ENCODE measurements at regions not wholly inside any gene's neighbourhood (a gene's known extent, or its start where the extent isn't known, plus 50 kb on each side); places are given as distances from the start of the nearest gene placed in this dataset.

DNA sequence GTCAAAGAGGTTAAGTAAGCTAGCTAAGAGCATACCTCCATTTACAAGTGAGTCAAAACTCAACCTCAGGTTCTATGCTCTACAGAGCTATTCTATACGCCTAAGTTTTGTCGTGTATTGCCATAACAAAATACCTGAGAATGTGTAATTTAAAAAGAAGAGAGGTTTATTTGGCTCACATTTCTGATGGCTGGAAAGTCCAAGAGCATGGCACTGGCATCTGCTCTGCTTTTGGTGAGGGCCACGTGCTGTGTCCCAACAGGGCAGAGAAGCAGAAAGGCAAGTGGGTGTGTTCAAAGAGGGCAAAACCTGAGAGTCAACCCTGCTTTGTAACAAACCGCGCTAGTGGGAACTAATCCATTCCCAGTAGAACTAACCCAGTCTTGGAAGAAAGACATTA is 60.9 kb upstream of the POU2F1 start:
- no peak overlapping the region for H3K4me3 Mint-ChIP-seq (ENCODE audit: unreplicated experiment)

DNA sequence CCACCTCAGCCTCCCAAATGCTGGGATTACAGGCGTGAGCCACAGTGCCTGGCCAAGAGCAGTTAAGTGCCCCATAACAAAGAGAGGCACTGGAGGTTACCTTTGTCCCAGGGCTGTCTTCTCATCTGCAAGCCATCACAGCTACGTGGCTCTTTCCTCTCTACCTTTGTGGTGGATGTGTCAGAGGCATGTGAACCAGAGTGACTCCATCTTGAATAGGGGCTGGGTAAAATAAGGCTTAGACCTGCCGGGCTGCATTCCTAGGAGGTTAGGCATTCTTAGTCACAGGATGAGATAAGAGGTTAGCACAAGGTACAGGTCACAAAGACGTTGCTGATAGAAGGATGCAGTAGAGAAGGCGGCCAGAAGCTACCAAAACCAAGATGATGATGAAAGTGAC is 59.4 kb upstream of the POU2F1 start:
- no peak for DNase-seq (ENCODE audit: extremely low spot score, unreplicated experiment)
- TF ChIP-seq, protein P1, sequence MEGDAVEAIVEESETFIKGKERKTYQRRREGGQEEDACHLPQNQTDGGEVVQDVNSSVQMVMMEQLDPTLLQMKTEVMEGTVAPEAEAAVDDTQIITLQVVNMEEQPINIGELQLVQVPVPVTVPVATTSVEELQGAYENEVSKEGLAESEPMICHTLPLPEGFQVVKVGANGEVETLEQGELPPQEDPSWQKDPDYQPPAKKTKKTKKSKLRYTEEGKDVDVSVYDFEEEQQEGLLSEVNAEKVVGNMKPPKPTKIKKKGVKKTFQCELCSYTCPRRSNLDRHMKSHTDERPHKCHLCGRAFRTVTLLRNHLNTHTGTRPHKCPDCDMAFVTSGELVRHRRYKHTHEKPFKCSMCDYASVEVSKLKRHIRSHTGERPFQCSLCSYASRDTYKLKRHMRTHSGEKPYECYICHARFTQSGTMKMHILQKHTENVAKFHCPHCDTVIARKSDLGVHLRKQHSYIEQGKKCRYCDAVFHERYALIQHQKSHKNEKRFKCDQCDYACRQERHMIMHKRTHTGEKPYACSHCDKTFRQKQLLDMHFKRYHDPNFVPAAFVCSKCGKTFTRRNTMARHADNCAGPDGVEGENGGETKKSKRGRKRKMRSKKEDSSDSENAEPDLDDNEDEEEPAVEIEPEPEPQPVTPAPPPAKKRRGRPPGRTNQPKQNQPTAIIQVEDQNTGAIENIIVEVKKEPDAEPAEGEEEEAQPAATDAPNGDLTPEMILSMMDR (IDR thresholded peaks at IDR 0.05), result no peak
- no peaks in the 10 kb centered on the region for H3K36me3 Mint-ChIP-seq (ENCODE audit: unreplicated experiment)
- H3K4me3 Mint-ChIP-seq (ENCODE audit: unreplicated experiment), result no peak overlapping the region
- no peaks in the 10 kb centered on the region for H3K9me3 Mint-ChIP-seq (ENCODE audit: unreplicated experiment)
- no peak overlapping the region for H3K27ac Mint-ChIP-seq (ENCODE audit: unreplicated experiment)
- no peaks in the 10 kb centered on the region for H3K27me3 Mint-ChIP-seq (ENCODE audit: unreplicated experiment)
- H3K4me1 Mint-ChIP-seq (ENCODE audit: unreplicated experiment), result peaks cover 21% of the 10 kb centered on the region

More for the DNA sequence above, 60.9 kb upstream of the POU2F1 start:
- H3K4me1 Mint-ChIP-seq (ENCODE audit: unreplicated experiment), result peaks cover 16% of the 10 kb centered on the region
- no peak for DNase-seq (ENCODE audit: extremely low spot score, unreplicated experiment)
- H3K27me3 Mint-ChIP-seq (ENCODE audit: unreplicated experiment), result no peaks in the 10 kb centered on the region
- TF ChIP-seq, protein P1 (IDR thresholded peaks at IDR 0.05), result no peak
- no peaks in the 10 kb centered on the region for H3K36me3 Mint-ChIP-seq (ENCODE audit: unreplicated experiment)
- H3K9me3 Mint-ChIP-seq (ENCODE audit: unreplicated experiment), result no peaks in the 10 kb centered on the region
- no peak overlapping the region for H3K27ac Mint-ChIP-seq (ENCODE audit: unreplicated experiment)

DNA sequence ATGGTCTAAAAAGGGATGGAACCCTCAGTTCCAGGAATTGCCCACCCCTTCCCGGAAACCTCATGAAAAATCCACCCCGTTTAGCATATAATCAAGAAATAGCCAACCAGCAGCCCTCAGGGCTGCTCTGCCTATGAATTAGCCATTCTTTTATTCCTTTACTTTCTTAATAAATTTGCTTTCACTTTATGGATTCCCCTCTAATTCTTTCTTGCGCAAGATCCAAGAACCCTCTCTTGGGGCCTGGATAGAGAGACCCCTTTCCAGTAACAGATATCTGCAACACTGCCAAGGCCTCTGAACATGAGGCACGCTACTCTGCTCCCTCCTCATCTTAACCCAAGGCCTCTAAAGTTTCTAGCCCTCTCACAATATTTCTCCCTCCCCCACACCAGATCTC is 58.9 kb upstream of the POU2F1 start:
- no peaks in the 10 kb centered on the region for H3K36me3 Mint-ChIP-seq (ENCODE audit: unreplicated experiment)
- H3K4me1 Mint-ChIP-seq (ENCODE audit: unreplicated experiment), result peaks cover 26% of the 10 kb centered on the region
- no peak for DNase-seq (ENCODE audit: extremely low spot score, unreplicated experiment)
- TF ChIP-seq, protein P1 (IDR thresholded peaks at IDR 0.05), result no peak
- no peak overlapping the region for H3K27ac Mint-ChIP-seq (ENCODE audit: unreplicated experiment)
- no peak overlapping the region for H3K4me3 Mint-ChIP-seq (ENCODE audit: unreplicated experiment)
- H3K27me3 Mint-ChIP-seq (ENCODE audit: unreplicated experiment), result no peaks in the 10 kb centered on the region
- H3K9me3 Mint-ChIP-seq (ENCODE audit: unreplicated experiment), result no peaks in the 10 kb centered on the region

DNA sequence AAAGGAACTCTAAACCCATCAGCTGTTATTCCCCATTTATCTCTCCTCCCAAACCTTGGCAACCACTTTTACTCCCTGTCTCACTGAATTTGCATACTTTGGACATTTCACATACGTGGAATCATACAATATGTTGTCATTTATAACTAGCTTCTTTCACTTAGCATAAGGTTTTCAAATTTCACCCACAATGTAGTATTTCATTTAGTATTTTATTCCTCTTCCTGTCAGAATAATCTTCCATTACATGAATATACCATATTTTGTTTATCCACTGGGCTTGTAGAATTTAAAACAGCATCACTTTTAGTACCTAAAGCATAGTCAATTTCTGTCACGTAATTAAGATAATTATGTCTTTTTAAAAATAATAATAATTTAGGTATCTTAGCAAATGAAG is 55.5 kb upstream of the POU2F1 start:
- Mint-ChIP-seq H3K4me3 (ENCODE audit: unreplicated experiment) (no peak overlapping the region), H3K27me3 (ENCODE audit: unreplicated experiment) (no peaks in the 10 kb centered on the region), H3K36me3 (ENCODE audit: unreplicated experiment) (no peaks in the 10 kb centered on the region), H3K4me1 (ENCODE audit: unreplicated experiment) (peaks cover 29% of the 10 kb centered on the region), H3K9me3 (ENCODE audit: unreplicated experiment) (no peaks in the 10 kb centered on the region), H3K27ac (ENCODE audit: unreplicated experiment) (no peak overlapping the region)
- TF ChIP-seq, protein P1 (IDR thresholded peaks at IDR 0.05), result no peak
- DNase-seq (ENCODE audit: extremely low spot score, unreplicated experiment), result no peak

DNA sequence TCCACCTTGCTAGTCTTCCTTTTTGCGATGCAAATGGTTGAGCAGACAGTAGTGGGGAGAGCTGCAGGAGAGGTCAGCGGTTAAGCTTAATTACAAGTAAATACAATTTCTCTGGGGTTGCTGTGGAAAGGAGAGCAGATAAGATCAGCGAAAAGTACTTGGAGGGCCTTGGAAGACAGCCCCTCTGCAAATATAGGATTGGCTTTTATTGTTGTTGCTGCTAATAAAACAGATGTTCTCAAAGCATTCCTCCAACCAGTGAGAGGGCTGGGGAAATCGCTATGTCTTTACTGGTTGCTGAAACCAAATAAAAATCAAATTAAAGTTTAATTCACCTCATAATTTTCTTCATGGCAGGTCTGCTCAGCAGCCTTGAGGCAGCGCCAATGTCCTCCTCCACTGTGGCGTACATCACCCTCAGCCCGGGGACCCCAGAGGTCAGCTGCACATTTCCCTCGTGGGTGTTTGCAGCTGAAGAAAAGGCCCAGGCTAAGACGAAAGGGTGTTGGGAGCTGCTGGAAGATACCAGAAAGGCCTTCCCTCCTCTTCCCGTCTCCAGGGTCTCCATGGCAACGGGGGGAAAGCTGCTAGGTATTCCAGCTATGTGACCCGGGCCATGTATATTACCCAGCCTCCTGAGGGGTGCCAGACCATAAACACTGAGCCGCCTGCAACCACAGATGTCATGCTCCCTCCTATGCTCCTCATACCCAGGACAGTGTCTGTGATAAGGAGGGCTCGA is 54.6 kb upstream of the POU2F1 start:
- Mint-ChIP-seq H3K36me3 (ENCODE audit: unreplicated experiment) (no peaks in the 10 kb centered on the region), H3K4me1 (ENCODE audit: unreplicated experiment) (peaks cover 29% of the 10 kb centered on the region), H3K9me3 (ENCODE audit: unreplicated experiment) (no peaks in the 10 kb centered on the region), H3K4me3 (ENCODE audit: unreplicated experiment) (no peak overlapping the region), H3K27ac (ENCODE audit: unreplicated experiment) (peak overlapping the region; percentile 63), H3K27me3 (ENCODE audit: unreplicated experiment) (no peaks in the 10 kb centered on the region)
- TF ChIP-seq, protein P1 (IDR thresholded peaks at IDR 0.05), result no peak
- peak; percentile 85 for DNase-seq (ENCODE audit: extremely low spot score, unreplicated experiment)
